HEK293 (cell line): ENCODE measurements at regions not wholly inside any gene's neighbourhood (a gene's known extent, or its start where the extent isn't known, plus 50 kb on each side); places are given as distances from the start of the nearest gene placed in this dataset.
"Not testable (repeated sequence)": the region's sequence is repeated elsewhere in the genome, so short reads cannot be mapped to it uniquely, and the experiment has no call there.

Experiments used
- CTCF ChIA-PET: fragments of 350-600 bp; formaldehyde crosslinking; extraction: SDS; loops from one replicate; lab custom pipeline; 2021; ENCODE audit warnings: antibody characterized with exemption; lab: Yijun Ruan, JAX
- POLR2A ChIA-PET: fragments of 300-600 bp; formaldehyde crosslinking; extraction: SDS; loops from one replicate; lab custom pipeline; 2020; ENCODE audit warnings: antibody characterized with exemption, inconsistent platforms; lab: Yijun Ruan, JAX
- H3K27ac ChIP-seq: fragments of 200-500 bp; sonication (Bioruptor generic); 2 replicates; pipeline ENCODE4 v1.5.1; 2014; ENCODE audit warnings: low read depth, low read length, control low read depth, inconsistent platforms; ENCODE audit errors: extremely low read depth
- H3K36me3 ChIP-seq, 2 experiments: fragments of 200-500 bp in 1 of 2; sonication (Bioruptor generic) in 1 of 2; 1 replicate in 1 of 2; 2 replicates in 1 of 2; pipeline ENCODE4 v1.5.1; 2014 to 2017; ENCODE audit warnings: inconsistent platforms in 2 of 2, low read length in 2 of 2; ENCODE audit not compliant: control insufficient read depth in 2 of 2, insufficient read depth in 1 of 2
- H3K4me1 ChIP-seq: fragments of 200-500 bp; sonication (Bioruptor generic); 2 replicates; pipeline ENCODE4 v1.5.1; 2014; ENCODE audit warnings: mild to moderate bottlenecking, low read length, inconsistent platforms; ENCODE audit not compliant: control insufficient read depth, insufficient read depth
- H3K4me3 ChIP-seq: 2 replicates; pipeline ENCODE4 v1.5.1; 2011; ENCODE audit warnings: low read depth, mild to moderate bottlenecking, control low read depth, low read length, moderate library complexity
- H3K9me3 ChIP-seq: fragments of 200-500 bp; sonication (Bioruptor generic); 2 replicates; pipeline ENCODE4 v1.5.1; 2014; ENCODE audit warnings: low read depth, low read length, inconsistent platforms; ENCODE audit not compliant: control insufficient read depth, insufficient read depth
- AEBP2 ChIP-seq: fragments of 450-650 bp; formaldehyde crosslinking; IDR thresholded peaks from 2 replicates; pipeline ENCODE4 v1.5.1; 2016; ENCODE audit warnings: missing biosample characterization, missing genetic modification characterization, borderline replicate concordance
- GLI2 ChIP-seq: fragments of 450-650 bp; formaldehyde crosslinking; IDR thresholded peaks from 2 replicates; pipeline ENCODE4; 2017; ENCODE audit warnings: missing biosample characterization, missing genetic modification characterization, low read depth, borderline replicate concordance
- KLF10 ChIP-seq: fragments of 450-650 bp; IDR thresholded peaks from 2 replicates; pipeline ENCODE4 v1.5.1; 2018; ENCODE audit warnings: missing biosample characterization, mild to moderate bottlenecking, missing genetic modification characterization
- PRDM4 ChIP-seq: fragments of 450-650 bp; formaldehyde crosslinking; IDR thresholded peaks from 2 replicates; pipeline ENCODE4 v1.5.1; 2017; ENCODE audit warnings: missing biosample characterization, missing genetic modification characterization
- REPIN1 ChIP-seq: fragments of 450-650 bp; formaldehyde crosslinking; IDR thresholded peaks from 2 replicates; pipeline ENCODE4 v1.5.1; 2017; ENCODE audit warnings: missing biosample characterization, missing genetic modification characterization, low read depth
- SP3 ChIP-seq: fragments of 450-650 bp; formaldehyde crosslinking; IDR thresholded peaks from 2 replicates; pipeline ENCODE4 v1.5.1; 2016; ENCODE audit warnings: missing biosample characterization, missing genetic modification characterization
- ZBTB49 ChIP-seq: fragments of 450-650 bp; formaldehyde crosslinking; IDR thresholded peaks from 2 replicates; pipeline ENCODE4 v1.5.1; 2016; ENCODE audit warnings: missing biosample characterization, missing genetic modification characterization, low read depth
- ZBTB8A ChIP-seq: fragments of 450-650 bp; formaldehyde crosslinking; IDR thresholded peaks from 2 replicates; pipeline ENCODE4 v1.5.1; 2016; ENCODE audit warnings: missing biosample characterization, missing genetic modification characterization
- ZNF146 ChIP-seq: fragments of 450-650 bp; formaldehyde crosslinking; IDR thresholded peaks from 2 replicates; pipeline ENCODE4 v1.5.1; 2016; ENCODE audit warnings: missing biosample characterization, missing genetic modification characterization
- ZNF174 ChIP-seq: fragments of 450-650 bp; formaldehyde crosslinking; IDR thresholded peaks from 2 replicates; pipeline ENCODE4 v1.5.0; 2017; ENCODE audit warnings: missing biosample characterization, mild to moderate bottlenecking, missing genetic modification characterization
- ZNF223 ChIP-seq: fragments of 450-650 bp; formaldehyde crosslinking; IDR thresholded peaks from 2 replicates; pipeline ENCODE4 v1.5.1; 2016; ENCODE audit warnings: missing biosample characterization, missing genetic modification characterization
- ZNF24 ChIP-seq: fragments of 450-650 bp; formaldehyde crosslinking; IDR thresholded peaks from 2 replicates; pipeline ENCODE4 v1.5.1; 2016; ENCODE audit warnings: missing biosample characterization, missing genetic modification characterization
- ZNF366 ChIP-seq: fragments of 450-650 bp; formaldehyde crosslinking; conservative IDR thresholded peaks from 2 replicates; pipeline ENCODE4 v1.5.1; 2016; ENCODE audit warnings: missing biosample characterization, missing genetic modification characterization
- ZNF544 ChIP-seq: fragments of 450-650 bp; formaldehyde crosslinking; IDR thresholded peaks from 2 replicates; pipeline ENCODE4 v1.5.0; 2017; ENCODE audit warnings: missing biosample characterization, missing genetic modification characterization
- ZNF560 ChIP-seq: fragments of 450-650 bp; formaldehyde crosslinking; IDR thresholded peaks from 2 replicates; pipeline ENCODE4 v1.5.1; 2017; ENCODE audit warnings: missing biosample characterization, missing genetic modification characterization, borderline replicate concordance
- ZNF600 ChIP-seq: fragments of 450-650 bp; formaldehyde crosslinking; IDR thresholded peaks from 2 replicates; pipeline ENCODE4 v1.5.1; 2016; ENCODE audit warnings: missing biosample characterization, missing genetic modification characterization
- ZNF629 ChIP-seq: fragments of 450-650 bp; formaldehyde crosslinking; IDR thresholded peaks from 2 replicates; pipeline ENCODE4 v1.5.1; 2017; ENCODE audit warnings: missing biosample characterization, missing genetic modification characterization
- ZNF677 ChIP-seq: fragments of 450-650 bp; IDR thresholded peaks from 2 replicates; pipeline ENCODE4 v1.5.0; 2018; ENCODE audit warnings: missing biosample characterization, mild to moderate bottlenecking, missing genetic modification characterization, moderate library complexity
- ZNF768 ChIP-seq: fragments of 450-650 bp; formaldehyde crosslinking; IDR thresholded peaks from 2 replicates; pipeline ENCODE4 v1.5.1; 2018; ENCODE audit warnings: missing biosample characterization, mild to moderate bottlenecking, missing genetic modification characterization
- TF ChIP-seq, protein P1 (sequence below): sonication (generic); formaldehyde crosslinking; IDR thresholded peaks from 2 replicates; pipeline ENCODE4 v1.8.1; 2022; ENCODE audit warnings: mild to moderate bottlenecking, moderate library complexity, missing genetic modification reagents
- TF ChIP-seq, protein P2 (sequence below): fragments of 450-650 bp; formaldehyde crosslinking; IDR thresholded peaks from 2 replicates; pipeline ENCODE4 v1.5.1; 2017; ENCODE audit warnings: missing biosample characterization, missing genetic modification characterization

GRCh38 chr1:195663549-195664280, 944.5 kb downstream of the KCNT2 start (continued):
- TF ChIP-seq REPIN1 (tag by site-specific recombination), result no peak
- TF ChIP-seq ZBTB49 (tag by site-specific recombination), result no peak
- no peak for TF ChIP-seq ZNF629 (tag by site-specific recombination)
- no peak for TF ChIP-seq ZNF544 (tag by site-specific recombination)
- TF ChIP-seq KLF10 (tag by site-specific recombination), result no peak
- TF ChIP-seq, protein P1, sequence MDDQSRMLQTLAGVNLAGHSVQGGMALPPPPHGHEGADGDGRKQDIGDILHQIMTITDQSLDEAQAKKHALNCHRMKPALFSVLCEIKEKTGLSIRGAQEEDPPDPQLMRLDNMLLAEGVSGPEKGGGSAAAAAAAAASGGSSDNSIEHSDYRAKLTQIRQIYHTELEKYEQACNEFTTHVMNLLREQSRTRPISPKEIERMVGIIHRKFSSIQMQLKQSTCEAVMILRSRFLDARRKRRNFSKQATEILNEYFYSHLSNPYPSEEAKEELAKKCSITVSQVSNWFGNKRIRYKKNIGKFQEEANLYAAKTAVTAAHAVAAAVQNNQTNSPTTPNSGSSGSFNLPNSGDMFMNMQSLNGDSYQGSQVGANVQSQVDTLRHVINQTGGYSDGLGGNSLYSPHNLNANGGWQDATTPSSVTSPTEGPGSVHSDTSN (CRISPR knock-in tag), result no peak
- TF ChIP-seq ZNF174, result no peak
- TF ChIP-seq, all 188 proteins: peak for 0

- H3K4me3 ChIP-seq, result no peak overlapping the region
- CTCF ChIA-PET, result no interaction called here
- H3K9me3 ChIP-seq, result no peaks in the 10 kb centered on the region
- no peak overlapping the region for H3K27ac ChIP-seq
- POLR2A ChIA-PET, result no interaction called here
- no peak for TF ChIP-seq PRDM4 (tag by site-specific recombination)
- no peak for TF ChIP-seq ZNF223 (tag by site-specific recombination)
- TF ChIP-seq ZNF560, result no peak
- TF ChIP-seq ZNF146, result no peak
- H3K4me1 ChIP-seq, result no peaks in the 10 kb centered on the region
- H3K36me3 ChIP-seq, result no peaks in the 10 kb centered on the region
These were observed 951.5 kb downstream of the KCNT2 start for GRCh38 chr1:195656780-195657179.

GRCh38 chr1:195648875-195649274, 959.4 kb downstream of the KCNT2 start:
- H3K4me3 ChIP-seq, CTCF ChIA-PET, H3K4me1 ChIP-seq, POLR2A ChIA-PET, H3K36me3 ChIP-seq, H3K9me3 ChIP-seq, H3K27ac ChIP-seq: not testable (repeated sequence)
- TF ChIP-seq ZNF146, result peak; percentile 61; the same call in 1 of the 2 replicates

- H3K27ac ChIP-seq, result no peak overlapping the region
- CTCF ChIA-PET, result no interaction called here
- no peaks in the 10 kb centered on the region for H3K36me3 ChIP-seq
- no peaks in the 10 kb centered on the region for H3K4me1 ChIP-seq
- no peak overlapping the region for H3K4me3 ChIP-seq
- POLR2A ChIA-PET, result no interaction called here
- no peaks in the 10 kb centered on the region for H3K9me3 ChIP-seq
- TF ChIP-seq SP3 (no peak), ZNF768 (tag by site-specific recombination) (no peak), ZNF366 (tag by site-specific recombination) (no peak), ZNF24 (tag by site-specific recombination) (no peak), AEBP2 (no peak), GLI2 (no peak), ZNF677 (tag by site-specific recombination) (no peak), ZBTB8A (no peak), ZNF600 (tag by site-specific recombination) (no peak)
- TF ChIP-seq, protein P2, sequence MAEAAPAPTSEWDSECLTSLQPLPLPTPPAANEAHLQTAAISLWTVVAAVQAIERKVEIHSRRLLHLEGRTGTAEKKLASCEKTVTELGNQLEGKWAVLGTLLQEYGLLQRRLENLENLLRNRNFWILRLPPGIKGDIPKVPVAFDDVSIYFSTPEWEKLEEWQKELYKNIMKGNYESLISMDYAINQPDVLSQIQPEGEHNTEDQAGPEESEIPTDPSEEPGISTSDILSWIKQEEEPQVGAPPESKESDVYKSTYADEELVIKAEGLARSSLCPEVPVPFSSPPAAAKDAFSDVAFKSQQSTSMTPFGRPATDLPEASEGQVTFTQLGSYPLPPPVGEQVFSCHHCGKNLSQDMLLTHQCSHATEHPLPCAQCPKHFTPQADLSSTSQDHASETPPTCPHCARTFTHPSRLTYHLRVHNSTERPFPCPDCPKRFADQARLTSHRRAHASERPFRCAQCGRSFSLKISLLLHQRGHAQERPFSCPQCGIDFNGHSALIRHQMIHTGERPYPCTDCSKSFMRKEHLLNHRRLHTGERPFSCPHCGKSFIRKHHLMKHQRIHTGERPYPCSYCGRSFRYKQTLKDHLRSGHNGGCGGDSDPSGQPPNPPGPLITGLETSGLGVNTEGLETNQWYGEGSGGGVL (tag by site-specific recombination), result no peak
These were observed 970.7 kb downstream of the KCNT2 start for GRCh38 chr1:195637539-195637938.
